ENCODE measurements at regions not wholly inside any gene's neighbourhood (a gene's known extent, or its start where the extent isn't known, plus 50 kb on each side); places are given as distances from the start of the nearest gene placed in this dataset.

GRCh38 chrY:19015854-19016253, 242.3 kb upstream of the HSFY2 start:
- Mint-ChIP-seq H3K27me3 (no peaks in the 10 kb centered on the region), H3K9me3 (ENCODE audit: insufficient read depth) (no peaks in the 10 kb centered on the region), H3K4me1 (peaks cover 11% of the 10 kb centered on the region), H3K27ac (no peak overlapping the region), H3K4me3 (no peak overlapping the region)
- no peak for TF ChIP-seq EZH2 (IDR thresholded peaks at IDR 0.05; ENCODE audit: borderline replicate concordance, insufficient read depth, low read depth, low read length, poor library complexity, severe bottlenecking)
- TF ChIP-seq, protein P1, sequence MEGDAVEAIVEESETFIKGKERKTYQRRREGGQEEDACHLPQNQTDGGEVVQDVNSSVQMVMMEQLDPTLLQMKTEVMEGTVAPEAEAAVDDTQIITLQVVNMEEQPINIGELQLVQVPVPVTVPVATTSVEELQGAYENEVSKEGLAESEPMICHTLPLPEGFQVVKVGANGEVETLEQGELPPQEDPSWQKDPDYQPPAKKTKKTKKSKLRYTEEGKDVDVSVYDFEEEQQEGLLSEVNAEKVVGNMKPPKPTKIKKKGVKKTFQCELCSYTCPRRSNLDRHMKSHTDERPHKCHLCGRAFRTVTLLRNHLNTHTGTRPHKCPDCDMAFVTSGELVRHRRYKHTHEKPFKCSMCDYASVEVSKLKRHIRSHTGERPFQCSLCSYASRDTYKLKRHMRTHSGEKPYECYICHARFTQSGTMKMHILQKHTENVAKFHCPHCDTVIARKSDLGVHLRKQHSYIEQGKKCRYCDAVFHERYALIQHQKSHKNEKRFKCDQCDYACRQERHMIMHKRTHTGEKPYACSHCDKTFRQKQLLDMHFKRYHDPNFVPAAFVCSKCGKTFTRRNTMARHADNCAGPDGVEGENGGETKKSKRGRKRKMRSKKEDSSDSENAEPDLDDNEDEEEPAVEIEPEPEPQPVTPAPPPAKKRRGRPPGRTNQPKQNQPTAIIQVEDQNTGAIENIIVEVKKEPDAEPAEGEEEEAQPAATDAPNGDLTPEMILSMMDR (IDR thresholded peaks at IDR 0.05), result no peak
- no peak overlapping the region for H3K4me2 ChIP-seq (replicated peaks; ENCODE audit: low read depth, low read length, poor library complexity, severe bottlenecking)
- DNase-seq, result no peak
- H3K9me3 ChIP-seq (ENCODE audit: control extremely low read depth in 1 of 3, control insufficient read depth in 2 of 3, insufficient read depth in 1 of 3, low read length in 2 of 3), result no peaks in the 10 kb centered on the region
- no peak overlapping the region for H3K9ac ChIP-seq (ENCODE audit: low read length)
- peaks cover 0 to 4% of the 10 kb centered on the region in 2 donors for H3K4me1 ChIP-seq (ENCODE audit: control insufficient read depth in 2 of 2, insufficient read depth in 2 of 2, low read length in 2 of 2)
- H3K27ac ChIP-seq (ENCODE audit: low read length in 2 of 2), result no peak overlapping the region
- no CpG with 5 or more reads among the region's 2 CpGs for WGBS (ENCODE audit: insufficient coverage)
- no peak for ATAC-seq (ENCODE audit: low read depth)
- H4K20me1 ChIP-seq (ENCODE audit: control insufficient read depth, insufficient read depth, low read length, poor library complexity, severe bottlenecking), result no peaks in the 10 kb centered on the region
- H3K27me3 ChIP-seq (replicated peaks in 1 of 4; ENCODE audit: control extremely low read depth in 1 of 4, control insufficient read depth in 3 of 4, insufficient read depth in 4 of 4, low read length in 3 of 4), result no peaks in the 10 kb centered on the region
- H3K36me3 ChIP-seq (replicated peaks in 1 of 2; ENCODE audit: control extremely low read depth in 1 of 2, control insufficient read depth in 1 of 2, extremely low read depth in 1 of 2, insufficient read depth in 2 of 2, low read length in 1 of 2), result no peaks in the 10 kb centered on the region
- no peak overlapping the region for H3K4me3 ChIP-seq (ENCODE audit: control extremely low read depth in 1 of 5, extremely low read depth in 1 of 5, insufficient read depth in 1 of 5, low read depth in 2 of 5, low read length in 4 of 5)
- no peak overlapping the region for H2AFZ ChIP-seq (ENCODE audit: insufficient read depth, low read depth, low read length, poor library complexity, severe bottlenecking)
- POLR2A ChIA-PET, result no interaction called here
- H3K79me2 ChIP-seq (ENCODE audit: control insufficient read depth, insufficient read depth, low read length), result no peaks in the 10 kb centered on the region
- intact Hi-C loops (cut with micrococcal nuclease), result no loop called here
- CTCF ChIA-PET, result no interaction called here

- Mint-ChIP-seq H3K4me1 (peaks cover 11% of the 10 kb centered on the region), H3K9me3 (ENCODE audit: insufficient read depth) (no peaks in the 10 kb centered on the region), H3K4me3 (no peak overlapping the region), H3K27ac (no peak overlapping the region), H3K27me3 (no peaks in the 10 kb centered on the region)
- WGBS (ENCODE audit: insufficient coverage), result no CpG with 5 or more reads among the region's 2 CpGs
- Histone ChIP-seq H3K27ac (ENCODE audit: low read length in 2 of 2) (no peak overlapping the region), H4K20me1 (ENCODE audit: control insufficient read depth, insufficient read depth, low read length, poor library complexity, severe bottlenecking) (no peaks in the 10 kb centered on the region), H2AFZ (ENCODE audit: insufficient read depth, low read depth, low read length, poor library complexity, severe bottlenecking) (no peak overlapping the region), H3K9ac (ENCODE audit: low read length) (no peak overlapping the region), H3K9me3 (ENCODE audit: control extremely low read depth in 1 of 3, control insufficient read depth in 2 of 3, insufficient read depth in 1 of 3, low read length in 2 of 3) (no peaks in the 10 kb centered on the region), H3K4me2 (replicated peaks; ENCODE audit: low read depth, low read length, poor library complexity, severe bottlenecking) (no peak overlapping the region), H3K4me1 (ENCODE audit: control insufficient read depth in 2 of 2, insufficient read depth in 2 of 2, low read length in 2 of 2) (peaks cover 0 to 4% of the 10 kb centered on the region in 2 donors), H3K4me3 (ENCODE audit: control extremely low read depth in 1 of 5, extremely low read depth in 1 of 5, insufficient read depth in 1 of 5, low read depth in 2 of 5, low read length in 4 of 5) (no peak overlapping the region), H3K27me3 (replicated peaks in 1 of 4; ENCODE audit: control extremely low read depth in 1 of 4, control insufficient read depth in 3 of 4, insufficient read depth in 4 of 4, low read length in 3 of 4) (no peaks in the 10 kb centered on the region), H3K79me2 (ENCODE audit: control insufficient read depth, insufficient read depth, low read length) (no peaks in the 10 kb centered on the region), H3K36me3 (replicated peaks in 1 of 2; ENCODE audit: control extremely low read depth in 1 of 2, control insufficient read depth in 1 of 2, extremely low read depth in 1 of 2, insufficient read depth in 2 of 2, low read length in 1 of 2) (no peaks in the 10 kb centered on the region)
- TF ChIP-seq, protein P1 (IDR thresholded peaks at IDR 0.05), result no peak
- TF ChIP-seq EZH2 (IDR thresholded peaks at IDR 0.05; ENCODE audit: borderline replicate concordance, insufficient read depth, low read depth, low read length, poor library complexity, severe bottlenecking), result no peak
- ChIA-PET POLR2A (no interaction called here), CTCF (no interaction called here)
- intact Hi-C loops (cut with micrococcal nuclease), result no loop called here
- ATAC-seq (ENCODE audit: low read depth), result no peak
- DNase-seq, result no peak
Measured at GRCh38 chrY:19015213-19015612, 241.7 kb upstream of the HSFY2 start.
